OCI-LY7 (cell line): ENCODE measurements at regions not wholly inside any gene's neighbourhood (a gene's known extent, or its start where the extent isn't known, plus 50 kb on each side); places are given as distances from the start of the nearest gene placed in this dataset.

Source experiments
- BruUV-seq: library from RNA; stranded (reverse); fragments of 400-500 nt; replicated peaks from 2 replicates; lab custom pipeline; 2021; lab: Mats Ljungman, UMichigan
- CTCF ChIA-PET: fragments of 300-600 bp; sonication (Branson Sonifier 250); formaldehyde crosslinking; loops from one replicate; lab custom pipeline; 2022; ENCODE audit warnings: antibody characterized with exemption; ENCODE audit not compliant: unreplicated experiment; lab: Charles Lee
- POLR2A ChIA-PET: fragments of 300-600 bp; sonication (Branson Sonifier 250); formaldehyde crosslinking; loops from one replicate; lab custom pipeline; 2022; ENCODE audit warnings: antibody characterized with exemption; lab: Charles Lee
- DNase-seq: peaks from one replicate; pipeline ENCODE4 v3.0.0-alpha.2; 2015; ENCODE audit warnings: low spot score
- H2AFZ ChIP-seq: fragments of 200-600 bp; sonication (generic), shearing (Covaris generic); 2 replicates; pipeline ENCODE4 v1.6.1; 2014; ENCODE audit warnings: mild to moderate bottlenecking, antibody characterized with exemption, low read length, moderate library complexity
- H3K27ac ChIP-seq: fragments of 200-600 bp; sonication (generic); 2 replicates; pipeline ENCODE4 v1.5.1; 2014; ENCODE audit warnings: mixed run types, low read depth, mild to moderate bottlenecking, moderate library complexity, low read length, inconsistent platforms; ENCODE audit not compliant: poor library complexity, severe bottlenecking
- H3K36me3 ChIP-seq: fragments of 200-600 bp; sonication (generic); 2 replicates; pipeline ENCODE4 v1.6.1; 2014; ENCODE audit warnings: mild to moderate bottlenecking, antibody characterized with exemption, low read length, moderate library complexity, mixed read lengths; ENCODE audit not compliant: insufficient read depth
- H3K4me1 ChIP-seq: fragments of 200-600 bp; sonication (generic); 2 replicates; pipeline ENCODE4 v1.5.1; 2014; ENCODE audit warnings: mild to moderate bottlenecking, low read length; ENCODE audit not compliant: insufficient read depth, poor library complexity, severe bottlenecking
- H3K4me2 ChIP-seq: fragments of 200-600 bp; sonication (generic); 2 replicates; pipeline ENCODE4 v1.6.1; 2014; ENCODE audit warnings: mild to moderate bottlenecking, low read length
- H3K4me3 ChIP-seq: fragments of 200-600 bp; sonication (generic); 2 replicates; pipeline ENCODE4 v1.5.1; 2014; ENCODE audit warnings: mild to moderate bottlenecking, low read depth, low read length; ENCODE audit not compliant: poor library complexity, severe bottlenecking
- H3K79me2 ChIP-seq: fragments of 200-600 bp; sonication (generic); 2 replicates; pipeline ENCODE4 v1.6.1; 2016; ENCODE audit warnings: low read depth, mild to moderate bottlenecking, low read length, moderate library complexity, mixed read lengths; ENCODE audit not compliant: insufficient read depth
- H3K9me2 ChIP-seq: fragments of 200-600 bp; sonication (generic); 2 replicates; pipeline ENCODE4 v1.6.1; 2016; ENCODE audit warnings: mild to moderate bottlenecking, low read length, mixed read lengths; ENCODE audit not compliant: insufficient read depth
- H3K9me3 ChIP-seq: fragments of 200-600 bp; sonication (generic); 2 replicates; pipeline ENCODE4 v1.6.1; 2014; ENCODE audit warnings: mild to moderate bottlenecking, mixed run types, low read length, mixed read lengths
- H4K20me1 ChIP-seq: fragments of 200-600 bp; sonication (generic); 2 replicates; pipeline ENCODE4 v1.6.1; 2014; ENCODE audit warnings: mild to moderate bottlenecking, antibody characterized with exemption, low read length, moderate library complexity, mixed read lengths; ENCODE audit not compliant: insufficient read depth
- CTCF ChIP-seq: fragments of 200-600 bp; sonication (generic); conservative IDR thresholded peaks from 2 replicates; pipeline ENCODE4 v1.5.1; 2014; ENCODE audit warnings: mild to moderate bottlenecking, antibody characterized with exemption, low read length, moderate library complexity, mixed read lengths
- EZH2phosphoT487 ChIP-seq: fragments of 200-600 bp; sonication (generic); IDR thresholded peaks from 2 replicates; pipeline ENCODE4 v1.6.1; 2018; ENCODE audit warnings: low read depth, borderline replicate concordance, mild to moderate bottlenecking, mixed run types, antibody characterized with exemption, low read length, moderate library complexity, mixed read lengths
- intact Hi-C: fragments of 100-400 bp; cut with micrococcal nuclease; formaldehyde crosslinking; loops from one replicate; pipeline ENCODE4 v1.10.0; 2022; ENCODE audit not compliant: unreplicated experiment

GRCh38 chr16:86327321-86327720 is 183.0 kb upstream of the FOXF1 start:
- intact Hi-C loops, result no loop called here

GRCh38 chr16:86330906-86331305 is 179.4 kb upstream of the FOXF1 start:
- H3K4me2 ChIP-seq, result no peak overlapping the region
- H3K79me2 ChIP-seq, result no peaks in the 10 kb centered on the region
- no peaks in the 10 kb centered on the region for H4K20me1 ChIP-seq
- H3K9me2 ChIP-seq, result no peaks in the 10 kb centered on the region
- no peak for DNase-seq
- no peak for TF ChIP-seq CTCF
- no peak for TF ChIP-seq EZH2phosphoT487
- no peaks in the 10 kb centered on the region for H3K4me1 ChIP-seq
- BruUV-seq, result no TSS peak
- no peaks in the 10 kb centered on the region for H3K9me3 ChIP-seq
- ChIA-PET CTCF (no interaction called here), POLR2A (no interaction called here)
- no peak overlapping the region for H3K27ac ChIP-seq
- no peaks in the 10 kb centered on the region for H3K36me3 ChIP-seq
- intact Hi-C loops, result no loop called here
- H2AFZ ChIP-seq, result no peak overlapping the region
- no peak overlapping the region for H3K4me3 ChIP-seq

More at GRCh38 chr16:86327321-86327720, 183.0 kb upstream of the FOXF1 start:
- H3K36me3 ChIP-seq, result no peaks in the 10 kb centered on the region
- H3K4me1 ChIP-seq, result no peaks in the 10 kb centered on the region
- no peaks in the 10 kb centered on the region for H3K9me3 ChIP-seq
- TF ChIP-seq CTCF, result no peak
- no peak for TF ChIP-seq EZH2phosphoT487
- ChIA-PET POLR2A (no interaction called here), CTCF (no interaction called here)
- H2AFZ ChIP-seq, result no peak overlapping the region
- DNase-seq, result no peak
- H3K4me3 ChIP-seq, result no peak overlapping the region
- no TSS peak for BruUV-seq
- no peak overlapping the region for H3K4me2 ChIP-seq
- no peaks in the 10 kb centered on the region for H3K79me2 ChIP-seq
- H3K27ac ChIP-seq, result no peak overlapping the region
- H4K20me1 ChIP-seq, result no peaks in the 10 kb centered on the region
- no peaks in the 10 kb centered on the region for H3K9me2 ChIP-seq

GRCh38 chr16:86334079-86334635 is 176.2 kb upstream of the FOXF1 start:
- no peak overlapping the region for H3K4me3 ChIP-seq
- no peaks in the 10 kb centered on the region for H3K36me3 ChIP-seq
- H4K20me1 ChIP-seq, result no peaks in the 10 kb centered on the region
- TF ChIP-seq CTCF, result no peak
- TF ChIP-seq EZH2phosphoT487, result no peak
- H3K4me2 ChIP-seq, result no peak overlapping the region
- no peaks in the 10 kb centered on the region for H3K79me2 ChIP-seq
- DNase-seq, result no peak
- BruUV-seq, result no TSS peak
- no peaks in the 10 kb centered on the region for H3K9me2 ChIP-seq
- POLR2A ChIA-PET, result no interaction called here
- no peaks in the 10 kb centered on the region for H3K4me1 ChIP-seq
- H3K9me3 ChIP-seq, result no peaks in the 10 kb centered on the region
- no peak overlapping the region for H3K27ac ChIP-seq
- CTCF ChIA-PET, result no interaction called here
- H2AFZ ChIP-seq, result no peak overlapping the region
- intact Hi-C loops, result no loop called here
